PFSK-1 (cell line): ENCODE measurements at regions not wholly inside any gene's neighbourhood (a gene's known extent, or its start where the extent isn't known, plus 50 kb on each side); places are given as distances from the start of the nearest gene placed in this dataset.

Experiments used
- FOXP2 ChIP-seq: optimal IDR thresholded peaks from 2 replicates; pipeline ENCODE3; 2011; ENCODE audit warnings: borderline replicate concordance, control low read depth, inconsistent platforms; ENCODE audit not compliant: insufficient read depth; ENCODE audit errors: extremely low read length, extremely low read depth
- POLR2AphosphoS5 ChIP-seq: IDR thresholded peaks from 2 replicates; pipeline ENCODE4 v1.6.1; 2012; ENCODE audit warnings: low read depth, mild to moderate bottlenecking, control low read depth, low read length, moderate library complexity
- SIN3A ChIP-seq: IDR thresholded peaks from 2 replicates; pipeline ENCODE4 v1.6.1; 2012; ENCODE audit warnings: mild to moderate bottlenecking, low read length, moderate library complexity, borderline replicate concordance; ENCODE audit not compliant: insufficient read depth
- TAF1 ChIP-seq: IDR thresholded peaks from 2 replicates; pipeline ENCODE4 v1.6.1; 2012; ENCODE audit warnings: low read length, control low read depth, borderline replicate concordance; ENCODE audit not compliant: insufficient read depth
- TF ChIP-seq, protein P1 (sequence below), 2 experiments: IDR thresholded peaks; 2 replicates each; pipeline versions ENCODE4 v1.6.1 to v1.8.0; 2011 to 2012; ENCODE audit warnings: low read depth in 2 of 2, low read length in 2 of 2, control low read depth in 1 of 2, inconsistent platforms in 1 of 2, mild to moderate bottlenecking in 1 of 2, moderate library complexity in 1 of 2; ENCODE audit not compliant: insufficient read depth in 1 of 2

DNA sequence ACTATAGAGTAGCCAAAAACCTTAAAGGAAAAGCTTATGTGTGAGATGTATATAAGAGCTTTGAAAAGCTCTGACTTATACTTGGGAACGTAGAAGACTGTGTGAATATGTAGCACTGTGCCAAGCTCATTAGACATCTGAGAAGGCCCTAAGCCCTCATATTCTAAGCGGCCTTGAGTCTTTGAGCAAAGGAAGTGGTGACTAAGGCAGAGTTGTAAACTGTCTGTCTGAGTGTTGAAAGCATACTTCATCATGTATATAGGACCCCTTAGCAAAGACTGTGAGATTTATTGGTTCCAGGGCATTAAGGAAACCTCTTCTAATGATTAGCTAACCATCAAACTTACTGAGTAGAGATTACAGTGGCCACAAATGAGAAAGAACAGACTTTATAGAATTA is 153.3 kb upstream of the LYPLAL1 start:
- no peak for TF ChIP-seq SIN3A
- TF ChIP-seq TAF1: no peak
- no peak for TF ChIP-seq FOXP2
- TF ChIP-seq POLR2AphosphoS5: no peak
- TF ChIP-seq, protein P1, sequence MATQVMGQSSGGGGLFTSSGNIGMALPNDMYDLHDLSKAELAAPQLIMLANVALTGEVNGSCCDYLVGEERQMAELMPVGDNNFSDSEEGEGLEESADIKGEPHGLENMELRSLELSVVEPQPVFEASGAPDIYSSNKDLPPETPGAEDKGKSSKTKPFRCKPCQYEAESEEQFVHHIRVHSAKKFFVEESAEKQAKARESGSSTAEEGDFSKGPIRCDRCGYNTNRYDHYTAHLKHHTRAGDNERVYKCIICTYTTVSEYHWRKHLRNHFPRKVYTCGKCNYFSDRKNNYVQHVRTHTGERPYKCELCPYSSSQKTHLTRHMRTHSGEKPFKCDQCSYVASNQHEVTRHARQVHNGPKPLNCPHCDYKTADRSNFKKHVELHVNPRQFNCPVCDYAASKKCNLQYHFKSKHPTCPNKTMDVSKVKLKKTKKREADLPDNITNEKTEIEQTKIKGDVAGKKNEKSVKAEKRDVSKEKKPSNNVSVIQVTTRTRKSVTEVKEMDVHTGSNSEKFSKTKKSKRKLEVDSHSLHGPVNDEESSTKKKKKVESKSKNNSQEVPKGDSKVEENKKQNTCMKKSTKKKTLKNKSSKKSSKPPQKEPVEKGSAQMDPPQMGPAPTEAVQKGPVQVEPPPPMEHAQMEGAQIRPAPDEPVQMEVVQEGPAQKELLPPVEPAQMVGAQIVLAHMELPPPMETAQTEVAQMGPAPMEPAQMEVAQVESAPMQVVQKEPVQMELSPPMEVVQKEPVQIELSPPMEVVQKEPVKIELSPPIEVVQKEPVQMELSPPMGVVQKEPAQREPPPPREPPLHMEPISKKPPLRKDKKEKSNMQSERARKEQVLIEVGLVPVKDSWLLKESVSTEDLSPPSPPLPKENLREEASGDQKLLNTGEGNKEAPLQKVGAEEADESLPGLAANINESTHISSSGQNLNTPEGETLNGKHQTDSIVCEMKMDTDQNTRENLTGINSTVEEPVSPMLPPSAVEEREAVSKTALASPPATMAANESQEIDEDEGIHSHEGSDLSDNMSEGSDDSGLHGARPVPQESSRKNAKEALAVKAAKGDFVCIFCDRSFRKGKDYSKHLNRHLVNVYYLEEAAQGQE (IDR thresholded peaks at IDR 0.05; ENCODE audit: insufficient read depth in 1 of 2, low read depth in 2 of 2, low read length in 2 of 2): no peak

DNA sequence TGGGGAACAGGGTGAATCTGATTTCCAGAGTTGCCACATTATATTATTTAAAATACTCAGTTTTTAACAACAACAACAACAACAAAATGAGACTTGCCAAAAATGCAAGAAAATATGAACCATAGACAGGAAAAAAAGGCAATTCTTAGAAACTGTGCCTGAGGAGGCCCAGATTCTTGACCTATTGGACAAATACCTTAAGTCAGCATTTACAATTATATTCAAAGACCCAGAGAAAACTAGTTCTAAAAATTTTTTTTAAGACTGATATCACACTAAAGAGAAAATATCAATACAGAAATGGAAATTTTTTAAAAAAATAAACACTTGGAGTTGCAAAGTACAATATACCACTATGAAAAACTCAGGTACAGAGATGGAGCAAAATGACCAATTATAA is 152.8 kb upstream of the LYPLAL1 start:
- TF ChIP-seq FOXP2: no peak

DNA sequence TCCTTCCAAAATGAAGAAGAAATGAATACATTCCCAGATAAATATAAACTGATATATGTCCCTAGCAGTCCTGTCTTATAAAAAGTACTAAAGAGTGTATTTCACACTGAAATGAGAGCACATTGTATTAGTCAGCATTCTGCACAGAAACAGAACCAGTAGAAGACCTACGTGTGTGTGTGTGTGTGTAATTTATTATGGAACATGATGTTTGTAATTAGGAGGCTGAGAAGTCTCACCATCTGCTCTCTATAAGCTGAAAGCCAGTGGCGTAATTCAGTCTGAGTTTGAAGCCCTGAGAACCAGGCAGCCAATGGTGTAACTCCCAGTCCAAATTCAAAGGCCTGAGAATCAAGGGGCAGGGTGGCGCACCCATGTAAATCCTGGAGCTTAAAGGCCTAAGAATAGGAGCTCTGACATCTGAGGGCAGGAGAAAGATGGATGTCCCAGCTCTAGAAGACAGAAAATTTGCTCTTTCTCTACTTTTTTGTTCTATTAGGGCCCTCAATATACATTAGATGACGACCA is 146.5 kb upstream of the LYPLAL1 start:
- no peak for TF ChIP-seq POLR2AphosphoS5
- no peak for TF ChIP-seq SIN3A
- TF ChIP-seq, protein P1 (IDR thresholded peaks at IDR 0.05; ENCODE audit: insufficient read depth in 1 of 2, low read depth in 2 of 2, low read length in 2 of 2): no peak
- TF ChIP-seq TAF1: no peak
- TF ChIP-seq FOXP2: no peak

DNA sequence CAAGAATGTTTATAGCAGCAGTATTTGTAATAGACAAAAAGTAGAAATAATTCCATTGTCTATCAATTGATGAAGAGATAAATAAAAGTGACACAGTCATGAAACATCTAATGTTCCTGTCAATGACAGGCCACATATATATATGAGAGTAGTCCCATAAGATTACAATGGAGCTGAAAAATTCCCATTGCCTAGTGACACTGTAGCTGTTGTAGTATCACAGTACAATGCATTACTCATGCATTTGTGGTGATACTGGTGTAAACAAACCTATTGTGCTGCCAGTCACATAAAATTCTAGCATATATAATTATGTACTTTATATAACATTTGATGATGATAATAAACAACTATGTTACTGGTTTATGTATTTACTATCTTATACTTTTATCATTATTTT is 141.9 kb upstream of the LYPLAL1 start:
- TF ChIP-seq POLR2AphosphoS5 (no peak), TAF1 (no peak), SIN3A (no peak), FOXP2 (no peak)
- TF ChIP-seq, protein P1 (IDR thresholded peaks at IDR 0.05; ENCODE audit: insufficient read depth in 1 of 2, low read depth in 2 of 2, low read length in 2 of 2): no peak

DNA sequence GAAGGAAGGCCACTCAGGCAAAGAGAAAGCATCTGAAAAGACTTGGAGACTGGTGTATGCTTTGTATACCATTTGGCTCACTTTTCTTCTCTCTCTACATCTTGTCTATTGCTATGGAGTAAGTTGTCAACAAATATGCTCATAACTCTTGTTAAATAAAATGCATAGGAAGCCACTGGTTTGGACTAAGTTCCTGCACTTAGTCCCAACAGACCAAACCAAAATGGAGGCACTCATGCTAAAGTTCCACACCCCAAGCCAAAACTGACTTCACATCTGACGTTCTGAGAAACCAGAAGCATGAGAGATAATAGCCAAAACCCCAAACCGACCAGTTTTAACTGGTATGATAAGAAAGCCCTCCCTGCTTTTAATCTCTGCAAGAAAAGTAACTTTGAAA is 135.3 kb upstream of the LYPLAL1 start:
- TF ChIP-seq, protein P1 (IDR thresholded peaks at IDR 0.05; ENCODE audit: insufficient read depth in 1 of 2, low read depth in 2 of 2, low read length in 2 of 2): no peak
- no peak for TF ChIP-seq FOXP2

DNA sequence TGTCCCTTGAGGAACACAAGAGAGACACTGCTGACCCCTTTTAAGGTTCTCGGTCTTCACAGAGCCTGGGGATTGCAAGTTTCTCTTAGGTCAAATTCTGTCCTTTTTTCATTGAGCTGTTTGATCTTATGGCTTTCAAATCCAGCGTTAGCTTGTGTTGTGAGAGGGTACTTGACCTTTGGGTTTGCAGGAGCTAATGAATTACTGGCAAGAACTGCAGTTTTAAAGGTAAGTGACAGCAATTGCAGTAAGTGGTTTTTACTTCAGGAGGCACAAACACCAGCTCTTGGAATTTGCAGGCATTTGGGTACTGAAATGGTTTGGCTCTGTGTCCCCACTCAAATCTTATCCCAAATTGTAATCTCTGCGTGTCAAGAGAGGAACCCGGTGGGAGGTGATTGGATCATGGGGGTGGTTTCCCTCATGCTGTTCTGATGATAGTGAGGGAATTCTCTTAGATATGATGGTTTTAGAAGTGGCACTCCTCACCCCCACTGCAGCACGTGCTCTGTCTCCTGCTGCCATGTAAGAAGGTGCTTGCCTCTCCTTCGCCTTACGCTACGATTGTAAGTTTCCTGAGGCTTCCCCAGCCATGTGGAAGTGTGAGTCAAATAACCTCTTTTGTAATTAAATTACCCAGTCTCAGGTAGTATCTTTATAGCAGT is 134.5 kb upstream of the LYPLAL1 start:
- TF ChIP-seq TAF1 (no peak), SIN3A (no peak), FOXP2 (no peak), POLR2AphosphoS5 (no peak)
- TF ChIP-seq, protein P1 (IDR thresholded peaks at IDR 0.05; ENCODE audit: insufficient read depth in 1 of 2, low read depth in 2 of 2, low read length in 2 of 2): no peak
